Activated T-cell treated with anti-CD3 and anti-CD28 coated beads, Interleukin-2, amount 50 U/mL, for 48 hours (primary cell): ENCODE measurements at regions not wholly inside any gene's neighbourhood (a gene's known extent, or its start where the extent isn't known, plus 50 kb on each side); places are given as distances from the start of the nearest gene placed in this dataset.

ENCODE experiments used
- DNase-seq, 2 experiments: peaks; one replicate each; pipeline ENCODE4 v3.0.0-alpha.2; 2020

DNA sequence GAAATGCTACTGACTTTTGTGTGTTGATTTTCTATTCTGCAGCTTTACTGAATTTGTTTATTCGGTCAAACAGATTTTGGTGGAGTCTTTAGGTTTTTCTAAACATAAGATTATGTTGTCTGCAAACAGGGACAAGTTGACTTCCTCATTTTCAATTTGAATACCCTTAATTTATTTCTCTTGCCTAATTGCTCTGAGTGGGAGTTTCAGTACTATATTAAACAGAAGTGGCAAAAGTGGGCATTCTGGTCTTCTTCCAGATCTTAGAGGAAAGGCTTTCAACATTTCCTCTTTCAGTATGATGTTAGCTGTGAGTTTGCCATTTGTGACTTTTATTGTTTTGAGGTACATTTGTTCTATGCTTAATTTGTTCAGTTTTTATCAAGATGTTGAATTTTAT lies 268.5 kb downstream of the WNT5A start:
- DNase-seq = no peak

DNA sequence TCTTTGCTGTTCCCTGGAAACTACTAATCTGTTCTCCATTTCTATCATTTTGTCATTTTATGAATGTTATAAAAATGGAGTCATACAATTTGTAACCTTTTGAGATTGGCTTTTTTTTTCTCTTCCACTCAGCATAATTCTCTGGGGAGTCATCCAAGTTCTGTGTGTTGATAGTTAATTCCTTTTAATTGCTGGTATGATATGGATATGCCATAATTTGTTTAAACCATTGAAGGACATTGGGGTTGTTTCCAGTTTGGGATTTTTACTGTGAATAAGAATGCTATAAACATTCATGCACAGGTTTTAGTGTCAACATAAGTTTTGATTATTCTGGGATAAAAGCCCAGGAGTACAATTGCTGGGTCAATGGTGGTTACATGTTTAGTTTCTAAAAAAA lies 279.4 kb downstream of the WNT5A start:
- no peak for DNase-seq

GRCh38 chr3:55205990-55206389 lies 278.1 kb upstream of the LRTM1 start:
- no peak for DNase-seq

DNA sequence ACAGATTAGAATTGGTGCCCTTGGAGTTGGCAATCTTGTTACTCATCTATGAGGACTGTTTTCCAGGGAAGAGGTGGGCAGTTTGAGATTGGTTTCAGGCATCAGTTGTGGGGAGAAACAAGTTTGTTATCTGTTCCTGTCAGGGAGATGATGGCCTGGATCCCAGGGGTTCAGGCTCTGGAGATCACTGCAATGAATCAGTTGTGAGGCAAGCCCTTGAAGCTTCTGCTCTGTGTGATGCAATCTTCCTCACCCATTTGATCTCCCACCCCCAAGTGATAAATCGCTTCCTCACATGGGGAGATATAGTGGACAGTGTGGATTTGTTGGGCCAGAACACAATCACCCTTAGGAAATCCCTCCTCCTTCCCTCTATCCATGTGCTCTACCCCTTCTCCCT lies 276.6 kb upstream of the LRTM1 start:
- DNase-seq = no peak

- DNase-seq = no peak
Measured at GRCh38 chr3:55203546-55203945, 275.7 kb upstream of the LRTM1 start.

- no peak for DNase-seq
Measured at GRCh38 chr3:55203006-55203405, 275.1 kb upstream of the LRTM1 start.

- no peak for DNase-seq
Measured at GRCh38 chr3:55202326-55202725, 274.5 kb upstream of the LRTM1 start.

GRCh38 chr3:55201779-55202178 lies 273.9 kb upstream of the LRTM1 start:
- DNase-seq = no peak

DNA sequence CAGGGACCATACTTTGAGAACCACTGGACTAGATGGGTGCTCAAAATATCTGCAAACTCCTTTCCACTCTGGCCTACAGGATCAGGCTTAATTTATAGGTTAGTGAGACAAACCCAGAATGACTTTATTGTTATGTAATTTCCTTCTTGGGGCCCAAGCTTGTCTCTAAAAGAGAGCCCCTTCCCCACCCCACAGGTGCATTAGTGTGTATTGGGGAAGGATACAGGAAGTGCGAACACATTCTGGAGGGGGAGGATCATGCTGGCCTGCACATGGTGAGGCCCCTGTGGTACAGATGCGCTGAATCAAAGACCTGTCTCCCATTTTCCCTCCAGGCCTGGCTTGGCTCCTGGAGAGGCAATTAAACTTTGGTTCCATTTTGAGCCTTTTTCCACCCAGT lies 273.0 kb upstream of the LRTM1 start:
- DNase-seq = no peak

DNA sequence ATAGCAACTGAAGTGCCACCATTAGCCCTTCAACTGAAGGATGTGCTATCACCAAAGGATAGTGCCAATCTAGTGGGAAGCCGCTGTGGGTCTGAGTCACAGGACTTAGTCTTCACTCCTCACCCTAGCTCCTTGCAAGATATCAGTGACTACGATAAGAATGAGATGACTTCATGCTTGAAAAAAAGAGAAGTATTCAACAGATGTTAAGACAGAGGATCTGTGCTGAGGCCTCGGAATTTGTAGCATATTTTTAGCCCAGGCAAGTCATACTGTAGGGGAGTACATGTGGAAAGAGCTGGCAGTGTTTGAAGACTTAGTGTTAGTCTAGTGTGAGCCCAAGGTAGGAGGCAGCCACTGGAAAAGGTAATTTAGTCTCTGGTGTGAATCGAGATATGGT lies 270.7 kb upstream of the LRTM1 start:
- no peak for DNase-seq

DNA sequence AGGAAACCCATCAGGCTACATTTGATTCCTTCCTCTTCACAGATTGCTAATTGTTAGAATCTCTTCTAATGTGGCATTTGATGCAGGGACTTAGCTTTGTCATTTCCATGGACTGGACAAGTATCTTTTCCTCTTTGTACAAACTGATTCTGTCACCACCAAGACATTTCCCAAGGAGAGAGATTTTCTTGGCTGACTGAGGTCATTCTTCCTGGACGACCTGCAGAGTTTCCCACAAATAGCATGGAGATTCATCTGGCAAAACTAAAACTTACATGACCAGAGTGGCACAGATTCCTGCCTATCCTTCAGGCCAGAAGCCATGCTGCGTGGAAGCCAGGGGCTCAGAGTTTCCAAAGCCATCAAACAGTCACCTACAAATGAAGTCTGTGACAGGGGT lies 269.2 kb upstream of the LRTM1 start:
- DNase-seq = no peak

- no peak for DNase-seq
Measured at GRCh38 chr3:55196495-55196894, 268.6 kb upstream of the LRTM1 start.

DNA sequence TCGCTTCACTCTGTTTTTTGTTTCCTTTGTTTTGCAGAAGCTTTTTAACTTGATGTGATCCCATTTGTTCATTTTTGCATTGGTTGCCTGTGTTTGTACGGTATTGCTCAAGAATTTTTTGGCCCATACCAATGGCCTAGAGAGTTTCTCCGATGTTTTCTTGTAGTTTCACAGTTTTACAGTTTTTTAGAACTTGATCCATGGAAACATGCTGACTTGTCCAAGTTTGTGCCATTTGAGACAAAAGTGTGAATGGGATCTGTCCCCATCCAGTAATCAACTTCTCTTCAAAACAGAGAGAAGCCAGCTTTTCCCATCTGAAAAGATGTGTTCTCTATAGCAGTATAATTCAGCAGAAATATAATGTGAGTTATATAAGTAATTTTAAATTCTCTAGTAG lies 266.5 kb upstream of the LRTM1 start:
- DNase-seq = no peak

- no peak for DNase-seq
Measured at GRCh38 chr3:55191911-55192775, 264.3 kb upstream of the LRTM1 start.

GRCh38 chr3:55190331-55190730 lies 262.5 kb upstream of the LRTM1 start:
- DNase-seq = no peak

DNA sequence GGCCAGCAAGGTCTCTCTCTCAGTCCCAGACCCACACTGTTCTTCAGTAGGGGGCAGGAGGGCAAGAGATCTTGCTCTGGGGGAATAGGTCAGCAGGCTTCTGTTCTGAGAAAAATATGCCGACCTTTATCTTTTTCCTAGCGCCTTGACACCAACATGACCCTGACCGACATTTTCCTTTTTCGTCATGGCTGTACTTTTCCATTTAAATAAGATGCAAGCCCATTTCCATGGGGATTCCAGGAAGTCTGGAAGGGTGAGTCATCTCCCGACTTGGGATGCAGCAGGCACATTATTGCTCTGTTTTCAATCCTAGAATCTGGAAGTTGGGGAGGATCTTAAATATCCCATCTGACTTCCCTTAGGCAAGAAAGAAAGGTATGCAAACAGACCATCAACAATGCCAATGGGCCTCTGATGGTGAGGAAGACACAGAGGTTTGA lies 261.5 kb upstream of the LRTM1 start:
- no peak for DNase-seq

- no peak for DNase-seq
Measured at GRCh38 chr3:55185380-55185779, 257.5 kb upstream of the LRTM1 start.

DNA sequence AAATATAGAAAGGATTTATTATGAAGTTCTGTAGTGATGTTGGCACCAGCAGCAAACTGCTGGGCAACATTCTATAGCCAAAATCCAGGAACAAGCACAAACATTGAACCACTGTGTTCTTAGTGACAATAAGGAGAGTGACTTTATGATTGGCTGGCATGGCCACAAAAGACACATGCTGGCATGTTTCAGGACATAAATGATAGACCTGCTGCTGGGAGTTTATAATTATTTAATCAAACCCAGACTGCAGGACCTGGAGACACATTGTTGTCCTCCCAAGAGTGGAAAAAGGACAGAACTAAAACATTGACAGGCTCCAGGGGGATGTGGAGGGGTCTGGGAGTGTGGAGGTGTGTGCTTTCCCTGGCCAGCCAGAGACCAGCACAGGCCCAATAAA lies 255.3 kb upstream of the LRTM1 start:
- DNase-seq = no peak

DNA sequence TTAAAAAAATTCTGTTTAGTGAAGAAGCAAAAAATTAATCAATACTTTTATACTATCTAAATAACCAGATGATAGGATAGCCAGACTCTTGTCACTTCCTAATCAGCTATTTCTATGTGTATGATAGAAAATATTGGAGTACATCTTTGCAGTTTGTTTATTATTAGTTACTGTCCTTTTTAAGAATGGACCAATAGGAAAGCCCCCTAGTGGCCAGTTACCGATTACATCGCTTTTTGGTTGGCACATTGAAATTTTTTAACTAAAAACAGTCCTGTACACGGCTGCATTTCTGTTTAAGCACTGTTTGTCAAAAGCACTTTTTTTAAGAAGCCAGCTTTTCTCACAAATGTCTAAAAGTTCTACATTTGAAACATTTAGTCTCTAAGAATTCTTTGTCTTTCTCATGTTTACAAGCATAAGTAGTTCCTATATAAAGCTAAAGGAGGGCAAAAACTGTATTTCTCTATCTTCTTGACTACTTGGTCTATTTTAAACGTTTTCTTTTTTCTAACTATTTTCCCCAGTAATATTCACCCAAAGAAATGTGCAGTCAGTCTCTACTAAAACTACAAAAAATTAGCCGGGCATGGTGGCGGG lies 253.2 kb upstream of the LRTM1 start:
- no peak for DNase-seq

GRCh38 chr3:55180161-55180560 lies 252.3 kb upstream of the LRTM1 start:
- no peak for DNase-seq

DNA sequence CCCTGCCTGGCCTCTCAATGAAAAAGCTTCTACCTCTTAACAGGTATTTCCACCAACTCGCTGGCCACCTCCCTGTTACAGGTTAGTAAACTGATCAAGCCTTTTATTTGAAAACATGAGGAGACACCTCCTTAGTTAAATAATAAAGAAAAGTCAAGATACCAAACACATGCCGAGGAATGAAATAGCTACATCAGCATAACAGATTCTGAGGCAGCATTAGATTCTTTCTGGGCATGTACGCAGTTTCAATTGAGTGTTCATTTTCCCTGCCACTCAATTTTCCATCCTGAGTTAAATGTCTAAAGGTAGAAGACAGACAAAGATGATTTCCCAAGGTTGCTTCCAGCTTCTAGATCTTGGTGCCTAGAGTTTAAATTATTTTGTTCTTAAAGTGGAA lies 250.5 kb upstream of the LRTM1 start:
- DNase-seq = no peak

- DNase-seq = no peak
Measured at GRCh38 chr3:55177749-55178148, 249.9 kb upstream of the LRTM1 start.

DNA sequence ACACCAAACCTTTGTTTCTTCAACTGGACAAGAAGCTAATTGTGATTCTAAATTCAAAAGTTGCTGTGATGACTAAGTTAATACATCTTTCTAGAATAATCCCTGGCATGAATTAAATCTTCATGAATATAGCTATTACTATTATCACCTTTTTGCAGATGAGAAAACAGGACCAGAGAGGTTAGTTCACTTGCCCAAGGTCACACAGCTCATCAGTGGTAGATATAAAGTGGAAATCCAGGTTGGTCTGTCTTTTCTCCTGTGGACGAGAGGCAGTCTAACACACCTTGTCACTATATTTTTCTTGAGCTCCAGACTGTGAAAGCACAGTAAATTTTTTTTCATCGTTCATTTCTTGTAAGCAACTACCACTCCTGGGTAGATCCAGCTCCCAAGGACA lies 247.6 kb upstream of the LRTM1 start:
- DNase-seq = no peak

- no peak for DNase-seq
Measured at GRCh38 chr3:55174747-55175146, 246.9 kb upstream of the LRTM1 start.

DNA sequence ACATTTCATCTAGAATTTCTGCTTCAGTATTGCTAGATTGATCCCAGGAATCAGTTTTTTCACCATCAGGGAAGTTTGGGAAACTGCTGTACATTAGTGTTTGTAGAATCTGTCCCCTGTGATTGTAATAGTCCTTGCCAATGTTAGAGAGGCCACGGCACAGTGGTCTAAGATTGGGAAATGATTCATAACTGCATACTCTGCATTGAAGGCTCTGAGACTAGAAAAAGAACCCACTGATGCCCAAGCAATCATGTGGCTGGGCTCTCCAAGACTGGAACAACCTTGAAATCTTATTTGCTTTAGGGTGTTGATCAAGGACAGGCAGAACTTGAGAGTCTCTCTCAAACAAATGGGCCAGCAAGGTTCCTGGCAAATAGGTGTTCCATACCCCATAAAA lies 245.6 kb upstream of the LRTM1 start:
- DNase-seq = no peak
